Suprapubic skin (tissue), 4 donors: ENCODE measurements at regions not wholly inside any gene's neighbourhood (a gene's known extent, or its start where the extent isn't known, plus 50 kb on each side); places are given as distances from the start of the nearest gene placed in this dataset.

Experiments
- EP300 ChIP-seq: sonication (generic); formaldehyde crosslinking; IDR thresholded peaks from one replicate; pipeline ENCODE4 v1.6.1; 2017; ENCODE audit warnings: antibody characterized with exemption
- POLR2A ChIP-seq, 2 donors: fragments of 450-650 bp; IDR thresholded peaks; one replicate each; pipeline ENCODE4 v1.6.1; 2017; ENCODE audit warnings: antibody characterized with exemption in 2 of 2, mild to moderate bottlenecking in 2 of 2, moderate library complexity in 2 of 2
- POLR2AphosphoS5 ChIP-seq, 3 donors: sonication (generic); formaldehyde crosslinking; IDR thresholded peaks; one replicate each; pipeline ENCODE4 v1.6.1; 2017; ENCODE audit warnings: antibody characterized with exemption in 3 of 3
- TF ChIP-seq, protein P1 (sequence below), 2 donors: fragments of 200-600 bp in 1 of 2; fragments of 450-650 bp in 1 of 2; sonication (generic) in 1 of 2; IDR thresholded peaks; one replicate each; pipeline ENCODE4 v1.5.1; 2016 to 2019; ENCODE audit warnings: antibody characterized with exemption in 2 of 2, mild to moderate bottlenecking in 1 of 2, moderate library complexity in 1 of 2

DNA sequence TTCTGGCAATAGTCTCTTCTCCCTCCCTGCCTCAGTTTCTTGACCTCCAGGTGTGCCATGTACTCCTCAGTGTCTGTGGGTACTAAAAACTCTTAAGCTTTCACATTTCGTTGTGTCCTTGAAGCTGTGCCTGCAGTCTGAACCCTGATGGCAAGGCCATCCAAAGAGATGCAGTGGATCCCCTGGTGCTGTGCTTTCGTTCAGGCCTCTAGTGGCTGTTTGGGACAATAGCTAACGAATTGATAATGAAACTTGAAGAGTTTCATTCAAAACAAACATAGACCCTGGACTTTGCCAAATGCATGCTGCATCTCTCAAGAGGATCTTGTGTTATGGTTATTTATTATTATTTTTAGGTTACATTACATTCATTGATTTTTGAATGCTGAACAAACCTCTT is 523.1 kb upstream of the FSIP2 start:
- TF ChIP-seq, protein P1, sequence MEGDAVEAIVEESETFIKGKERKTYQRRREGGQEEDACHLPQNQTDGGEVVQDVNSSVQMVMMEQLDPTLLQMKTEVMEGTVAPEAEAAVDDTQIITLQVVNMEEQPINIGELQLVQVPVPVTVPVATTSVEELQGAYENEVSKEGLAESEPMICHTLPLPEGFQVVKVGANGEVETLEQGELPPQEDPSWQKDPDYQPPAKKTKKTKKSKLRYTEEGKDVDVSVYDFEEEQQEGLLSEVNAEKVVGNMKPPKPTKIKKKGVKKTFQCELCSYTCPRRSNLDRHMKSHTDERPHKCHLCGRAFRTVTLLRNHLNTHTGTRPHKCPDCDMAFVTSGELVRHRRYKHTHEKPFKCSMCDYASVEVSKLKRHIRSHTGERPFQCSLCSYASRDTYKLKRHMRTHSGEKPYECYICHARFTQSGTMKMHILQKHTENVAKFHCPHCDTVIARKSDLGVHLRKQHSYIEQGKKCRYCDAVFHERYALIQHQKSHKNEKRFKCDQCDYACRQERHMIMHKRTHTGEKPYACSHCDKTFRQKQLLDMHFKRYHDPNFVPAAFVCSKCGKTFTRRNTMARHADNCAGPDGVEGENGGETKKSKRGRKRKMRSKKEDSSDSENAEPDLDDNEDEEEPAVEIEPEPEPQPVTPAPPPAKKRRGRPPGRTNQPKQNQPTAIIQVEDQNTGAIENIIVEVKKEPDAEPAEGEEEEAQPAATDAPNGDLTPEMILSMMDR (IDR thresholded peaks at IDR 0.05), result no peak
- TF ChIP-seq EP300, result no peak
- TF ChIP-seq POLR2AphosphoS5 (IDR thresholded peaks at IDR 0.05), result no peak
- no peak for TF ChIP-seq POLR2A (IDR thresholded peaks at IDR 0.05)
